ENCODE measurements at regions not wholly inside any gene's neighbourhood (a gene's known extent, or its start where the extent isn't known, plus 50 kb on each side); places are given as distances from the start of the nearest gene placed in this dataset.
"Not testable (repeated sequence)": the region's sequence is repeated elsewhere in the genome, so short reads cannot be mapped to it uniquely, and the experiment has no call there.

DNA sequence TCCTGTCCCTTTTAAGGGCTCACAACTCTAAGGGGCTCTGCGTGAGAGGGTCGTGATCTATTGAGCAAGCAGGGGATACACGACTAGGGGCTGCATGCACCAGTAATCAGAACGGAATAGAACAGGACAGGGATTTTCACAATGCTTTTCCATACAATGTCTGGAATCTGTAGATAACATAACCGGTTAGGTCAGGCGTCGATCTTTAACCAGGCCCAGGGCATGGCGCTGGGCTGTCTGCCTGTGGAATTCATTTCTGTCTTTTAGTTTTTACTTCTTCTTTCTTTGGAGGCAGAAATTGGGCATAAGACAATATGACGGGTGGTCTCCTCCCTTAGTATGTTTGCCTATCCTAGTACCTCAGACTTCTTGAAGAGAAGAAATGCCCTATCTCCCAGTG, 666.8 kb upstream of the LCORL start:
- not testable (repeated sequence) for TF ChIP-seq POLR2A (IDR thresholded peaks at IDR 0.05)
- TF ChIP-seq, protein P1, sequence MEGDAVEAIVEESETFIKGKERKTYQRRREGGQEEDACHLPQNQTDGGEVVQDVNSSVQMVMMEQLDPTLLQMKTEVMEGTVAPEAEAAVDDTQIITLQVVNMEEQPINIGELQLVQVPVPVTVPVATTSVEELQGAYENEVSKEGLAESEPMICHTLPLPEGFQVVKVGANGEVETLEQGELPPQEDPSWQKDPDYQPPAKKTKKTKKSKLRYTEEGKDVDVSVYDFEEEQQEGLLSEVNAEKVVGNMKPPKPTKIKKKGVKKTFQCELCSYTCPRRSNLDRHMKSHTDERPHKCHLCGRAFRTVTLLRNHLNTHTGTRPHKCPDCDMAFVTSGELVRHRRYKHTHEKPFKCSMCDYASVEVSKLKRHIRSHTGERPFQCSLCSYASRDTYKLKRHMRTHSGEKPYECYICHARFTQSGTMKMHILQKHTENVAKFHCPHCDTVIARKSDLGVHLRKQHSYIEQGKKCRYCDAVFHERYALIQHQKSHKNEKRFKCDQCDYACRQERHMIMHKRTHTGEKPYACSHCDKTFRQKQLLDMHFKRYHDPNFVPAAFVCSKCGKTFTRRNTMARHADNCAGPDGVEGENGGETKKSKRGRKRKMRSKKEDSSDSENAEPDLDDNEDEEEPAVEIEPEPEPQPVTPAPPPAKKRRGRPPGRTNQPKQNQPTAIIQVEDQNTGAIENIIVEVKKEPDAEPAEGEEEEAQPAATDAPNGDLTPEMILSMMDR (IDR thresholded peaks at IDR 0.05): not testable (repeated sequence)
